HCT116 (cell line): ENCODE measurements at regions not wholly inside any gene's neighbourhood (a gene's known extent, or its start where the extent isn't known, plus 50 kb on each side); places are given as distances from the start of the nearest gene placed in this dataset.

Experiments used
- ATF3 ChIP-seq: IDR thresholded peaks from 2 replicates; pipeline ENCODE4 v1.6.1; 2012
- CTCF ChIP-seq, 3 experiments: fragments of 200-600 bp in 1 of 3; sonication (generic) in 1 of 3; IDR thresholded peaks in 2 of 3; conservative IDR thresholded peaks in 1 of 3; 2 replicates each; pipeline ENCODE4 v1.5.1; 2012 to 2017; ENCODE audit warnings: low read depth in 2 of 3, low read length in 2 of 3, antibody characterized with exemption in 1 of 3, borderline replicate concordance in 1 of 3, control low read depth in 1 of 3, mild to moderate bottlenecking in 1 of 3, mixed read lengths in 1 of 3, mixed run types in 1 of 3, moderate library complexity in 1 of 3; ENCODE audit not compliant: insufficient read depth in 1 of 3
- FOSL1 ChIP-seq: IDR thresholded peaks from 2 replicates; pipeline ENCODE4 v1.6.1; 2012; ENCODE audit warnings: low read depth
- MAX ChIP-seq: IDR thresholded peaks from 2 replicates; pipeline ENCODE4 v1.6.1; 2012
- REST ChIP-seq: IDR thresholded peaks from 2 replicates; pipeline ENCODE4 v1.6.1; 2012; ENCODE audit warnings: low read depth
- SRF ChIP-seq: IDR thresholded peaks from 2 replicates; pipeline ENCODE4 v1.6.1; 2012; ENCODE audit warnings: low read depth
- YY1 ChIP-seq: IDR thresholded peaks from 2 replicates; pipeline ENCODE4 v1.6.1; 2011; ENCODE audit warnings: low read length, low read depth, moderate library complexity, mild to moderate bottlenecking; ENCODE audit not compliant: insufficient replicate concordance; ENCODE audit errors: extremely low read depth

- no peak for TF ChIP-seq MAX
- TF ChIP-seq CTCF (IDR thresholded peaks at IDR 0.05 in 2 of 3, conservative IDR thresholded peaks at IDR 0.05 in 1 of 3; ENCODE audit: borderline replicate concordance in 1 of 3, insufficient read depth in 1 of 3, low read depth in 2 of 3, low read length in 2 of 3), result no peak
- TF ChIP-seq FOSL1, result no peak
- no peak for TF ChIP-seq ATF3
- TF ChIP-seq REST, result no peak
- TF ChIP-seq YY1, result no peak
- TF ChIP-seq SRF, result no peak
Observed at GRCh38 chrX:65136424-65136823, 160.2 kb upstream of the ZC4H2 start.
